Hepatocyte (in vitro differentiated cells): ENCODE measurements at regions not wholly inside any gene's neighbourhood (a gene's known extent, or its start where the extent isn't known, plus 50 kb on each side); places are given as distances from the start of the nearest gene placed in this dataset.

Experiments
- CTCF ChIP-seq: fragments of 200-600 bp; sonication (generic); IDR thresholded peaks from 2 replicates; pipeline ENCODE4 v1.5.1; 2016; ENCODE audit warnings: antibody characterized with exemption, mild to moderate bottlenecking; ENCODE audit not compliant: poor library complexity
- EZH2 ChIP-seq: fragments of 200-600 bp; sonication (generic); IDR thresholded peaks from 2 replicates; pipeline ENCODE4 v1.6.1; 2016; ENCODE audit warnings: antibody characterized with exemption, mild to moderate bottlenecking, borderline replicate concordance
- EZH2phosphoT487 ChIP-seq: fragments of 200-600 bp; sonication (generic); IDR thresholded peaks from one replicate; pipeline ENCODE4 v1.6.1; 2018; ENCODE audit warnings: antibody characterized with exemption, mild to moderate bottlenecking, low read depth, moderate library complexity; ENCODE audit not compliant: unreplicated experiment, severe bottlenecking

GRCh38 chr20:58042591-58042990, 185.9 kb downstream of the ANKRD60 start:
- TF ChIP-seq CTCF (no peak), EZH2 (no peak), EZH2phosphoT487 (no peak)
